WERI-Rb-1 (cell line): ENCODE measurements at regions not wholly inside any gene's neighbourhood (a gene's known extent, or its start where the extent isn't known, plus 50 kb on each side); places are given as distances from the start of the nearest gene placed in this dataset.
"Not testable (repeated sequence)": the region's sequence is repeated elsewhere in the genome, so short reads cannot be mapped to it uniquely, and the experiment has no call there.

ENCODE experiments used
- DNase-seq: peaks from one replicate; pipeline ENCODE4 v3.0.0-alpha.2; 2020
- H3K27ac ChIP-seq: fragments of 250-450 bp; sonication (Bioruptor Pico); 2 replicates; pipeline ENCODE4 v1.5.1; 2020; ENCODE audit warnings: mild to moderate bottlenecking, moderate library complexity
- H3K27me3 ChIP-seq: fragments of 250-450 bp; sonication (Bioruptor Pico); 2 replicates; pipeline ENCODE4 v1.5.1; 2021; ENCODE audit warnings: mild to moderate bottlenecking, low read depth, moderate library complexity; ENCODE audit not compliant: insufficient read depth, severe bottlenecking
- H3K36me3 ChIP-seq: fragments of 250-450 bp; sonication (Bioruptor Pico); 2 replicates; pipeline ENCODE4 v1.5.1; 2020; ENCODE audit warnings: mild to moderate bottlenecking, moderate library complexity
- H3K4me3 ChIP-seq: 2 replicates; pipeline ENCODE4 v1.5.1; 2011; ENCODE audit warnings: low read depth, mild to moderate bottlenecking, control low read depth, low read length
- H3K9me3 ChIP-seq: fragments of 250-450 bp; sonication (Bioruptor Pico); 2 replicates; pipeline ENCODE4 v1.5.1; 2021; ENCODE audit warnings: mild to moderate bottlenecking, moderate library complexity; ENCODE audit not compliant: severe bottlenecking
- TF ChIP-seq, protein P1 (sequence below): IDR thresholded peaks from 2 replicates; pipeline ENCODE4 v1.5.1; 2011; ENCODE audit warnings: low read depth, mild to moderate bottlenecking, control low read depth, inconsistent platforms, low read length

DNA sequence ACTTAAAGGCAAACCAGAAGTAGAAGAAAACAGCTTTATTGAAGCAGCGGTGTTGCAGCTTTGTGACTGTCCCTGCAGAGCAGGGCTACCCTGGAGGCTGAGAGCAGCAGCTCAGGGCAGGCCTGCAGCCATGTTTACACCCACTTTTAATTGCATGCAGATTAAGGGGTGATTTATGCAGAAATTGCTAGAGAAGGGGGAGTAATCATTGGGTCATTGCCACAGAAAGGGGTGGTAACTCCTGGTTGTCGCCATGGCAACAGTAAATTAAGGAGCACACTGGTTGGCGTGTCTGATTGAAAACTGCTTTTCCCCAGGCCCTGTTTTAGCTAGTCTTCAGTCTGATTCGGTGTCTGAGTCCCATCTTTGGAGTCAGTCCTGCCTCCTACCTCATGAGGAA lies 195.4 kb upstream of the HDAC4 start:
- H3K27me3 ChIP-seq, result peaks cover 83% of the 10 kb centered on the region
- no peak for DNase-seq
- H3K4me3 ChIP-seq, result no peak overlapping the region
- TF ChIP-seq, protein P1, sequence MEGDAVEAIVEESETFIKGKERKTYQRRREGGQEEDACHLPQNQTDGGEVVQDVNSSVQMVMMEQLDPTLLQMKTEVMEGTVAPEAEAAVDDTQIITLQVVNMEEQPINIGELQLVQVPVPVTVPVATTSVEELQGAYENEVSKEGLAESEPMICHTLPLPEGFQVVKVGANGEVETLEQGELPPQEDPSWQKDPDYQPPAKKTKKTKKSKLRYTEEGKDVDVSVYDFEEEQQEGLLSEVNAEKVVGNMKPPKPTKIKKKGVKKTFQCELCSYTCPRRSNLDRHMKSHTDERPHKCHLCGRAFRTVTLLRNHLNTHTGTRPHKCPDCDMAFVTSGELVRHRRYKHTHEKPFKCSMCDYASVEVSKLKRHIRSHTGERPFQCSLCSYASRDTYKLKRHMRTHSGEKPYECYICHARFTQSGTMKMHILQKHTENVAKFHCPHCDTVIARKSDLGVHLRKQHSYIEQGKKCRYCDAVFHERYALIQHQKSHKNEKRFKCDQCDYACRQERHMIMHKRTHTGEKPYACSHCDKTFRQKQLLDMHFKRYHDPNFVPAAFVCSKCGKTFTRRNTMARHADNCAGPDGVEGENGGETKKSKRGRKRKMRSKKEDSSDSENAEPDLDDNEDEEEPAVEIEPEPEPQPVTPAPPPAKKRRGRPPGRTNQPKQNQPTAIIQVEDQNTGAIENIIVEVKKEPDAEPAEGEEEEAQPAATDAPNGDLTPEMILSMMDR, result no peak
- H3K9me3 ChIP-seq, result no peaks in the 10 kb centered on the region
- H3K27ac ChIP-seq, result no peak overlapping the region
- no peaks in the 10 kb centered on the region for H3K36me3 ChIP-seq

GRCh38 chr2:239595726-239596125 lies 194.9 kb upstream of the HDAC4 start:
- Histone ChIP-seq H3K27ac (no peak overlapping the region), H3K4me3 (no peak overlapping the region), H3K27me3 (peaks cover 83% of the 10 kb centered on the region), H3K9me3 (no peaks in the 10 kb centered on the region), H3K36me3 (no peaks in the 10 kb centered on the region)
- TF ChIP-seq, protein P1, result no peak
- no peak for DNase-seq

DNA sequence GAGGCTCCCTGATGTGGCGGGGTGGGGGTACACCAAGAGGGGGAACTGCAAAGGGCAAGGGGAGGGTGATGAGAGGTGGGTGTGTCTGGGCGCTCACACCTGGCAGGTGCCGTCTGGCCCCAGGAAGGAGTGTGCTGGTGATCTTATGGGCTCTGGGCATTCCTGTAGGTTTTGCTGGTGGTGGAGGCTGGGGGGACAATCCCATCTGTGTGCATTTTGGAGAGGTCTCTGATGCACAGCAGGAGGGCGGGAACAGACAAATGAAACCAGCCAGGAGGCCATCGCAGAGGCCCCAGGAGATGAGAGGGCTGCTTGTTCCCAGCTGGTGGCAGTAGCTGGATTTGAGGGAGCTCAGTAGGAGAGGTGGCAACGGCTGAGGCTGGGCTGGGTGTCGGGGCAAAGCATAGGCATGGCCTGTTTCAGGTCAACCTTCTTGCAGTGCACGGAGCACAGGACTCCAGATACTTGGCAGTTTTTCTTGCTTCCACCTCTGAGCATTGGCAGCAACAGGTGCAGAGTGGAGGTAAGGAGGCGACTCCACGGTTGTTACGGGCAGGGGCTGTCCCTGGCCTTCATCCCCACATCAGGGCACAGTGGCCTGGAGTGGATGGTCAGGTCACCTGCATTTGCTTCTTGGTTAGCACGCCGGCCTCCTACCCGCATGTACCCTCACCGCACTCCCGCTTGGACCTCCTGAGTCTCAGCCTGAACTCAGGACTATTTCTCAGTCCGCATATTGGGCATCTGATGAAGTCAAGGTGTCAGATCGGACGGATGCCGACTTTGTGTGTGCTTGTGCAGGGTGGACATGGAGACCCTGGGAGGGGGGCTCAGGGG lies 194.2 kb upstream of the HDAC4 start:
- H3K36me3 ChIP-seq, result no peaks in the 10 kb centered on the region
- TF ChIP-seq, protein P1, result no peak
- no peaks in the 10 kb centered on the region for H3K9me3 ChIP-seq
- DNase-seq, result no peak
- no peak overlapping the region for H3K27ac ChIP-seq
- H3K27me3 ChIP-seq, result peaks cover 83% of the 10 kb centered on the region
- H3K4me3 ChIP-seq, result no peak overlapping the region

DNA sequence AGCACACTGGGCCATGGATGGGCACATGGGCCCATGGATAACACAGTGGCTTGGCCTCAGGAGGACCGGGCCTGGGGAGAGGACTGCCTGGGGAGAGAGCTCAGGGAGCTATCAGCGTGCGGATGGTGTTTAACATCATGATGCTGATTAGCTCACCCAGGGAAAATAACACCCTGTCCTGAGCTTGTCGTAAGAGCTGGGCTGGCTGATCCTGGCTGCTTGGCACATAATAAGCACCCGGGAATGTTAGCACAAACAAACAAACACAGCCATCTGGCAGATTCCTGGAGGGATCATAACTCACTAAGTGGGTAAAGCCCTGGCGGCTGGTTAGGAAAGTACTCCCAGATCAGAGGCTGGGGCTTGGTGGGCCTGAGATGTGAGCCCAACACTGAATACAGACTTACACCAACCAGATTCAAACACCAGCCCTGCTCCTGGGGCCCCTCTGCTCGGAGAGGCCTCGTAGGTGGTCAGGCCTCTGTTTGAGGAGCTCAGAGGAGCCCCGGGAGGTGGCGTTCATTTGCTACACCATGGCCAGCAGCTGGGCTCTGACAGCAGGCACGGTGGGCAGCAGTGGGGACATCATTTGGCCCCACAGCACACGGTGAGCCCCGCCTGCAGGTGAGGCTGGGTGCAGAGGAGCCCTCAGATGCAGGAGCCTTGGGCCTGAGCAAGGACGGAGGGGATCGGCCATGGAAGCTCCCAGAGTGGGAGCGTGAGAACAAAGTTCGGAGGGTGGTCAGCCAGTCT lies 193.4 kb upstream of the HDAC4 start:
- peaks cover 81% of the 10 kb centered on the region for H3K27me3 ChIP-seq
- no peak for DNase-seq
- no peak overlapping the region for H3K27ac ChIP-seq
- TF ChIP-seq, protein P1, result no peak
- H3K9me3 ChIP-seq, result no peaks in the 10 kb centered on the region
- no peaks in the 10 kb centered on the region for H3K36me3 ChIP-seq
- H3K4me3 ChIP-seq, result no peak overlapping the region

- Histone ChIP-seq H3K36me3 (no peaks in the 10 kb centered on the region), H3K9me3 (no peaks in the 10 kb centered on the region), H3K27ac (no peak overlapping the region), H3K27me3 (peaks cover 81% of the 10 kb centered on the region), H3K4me3 (no peak overlapping the region)
- TF ChIP-seq, protein P1, result no peak
- DNase-seq, result no peak
Observed at GRCh38 chr2:239593455-239593854, 192.6 kb upstream of the HDAC4 start.

DNA sequence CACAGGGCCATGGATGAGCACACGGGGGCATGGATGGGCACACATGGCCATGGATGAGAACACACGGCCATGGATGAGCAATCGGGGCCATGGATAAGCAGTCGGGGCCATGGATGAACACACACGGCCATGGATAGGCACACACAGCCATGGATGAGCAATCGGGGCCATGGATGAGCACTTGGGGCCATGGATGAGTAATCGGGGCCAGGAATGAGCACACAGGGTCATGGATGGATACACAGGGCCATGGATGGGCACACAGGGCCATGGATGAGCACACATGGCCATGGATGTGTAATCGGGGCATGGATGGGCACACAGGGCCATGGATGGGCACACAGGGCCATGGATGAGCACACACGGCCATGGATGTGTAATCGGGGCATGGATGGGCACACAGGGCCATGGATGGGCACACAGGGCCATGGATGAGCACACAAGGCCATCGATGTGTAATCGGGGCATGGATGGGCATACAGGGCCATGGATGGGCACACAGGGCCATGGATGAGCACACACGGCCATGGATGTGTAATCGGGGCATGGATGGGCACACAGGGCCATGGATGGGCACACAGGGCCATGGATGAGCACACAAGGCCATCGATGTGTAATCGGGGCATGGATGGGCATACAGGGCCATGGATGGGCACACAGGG lies 191.9 kb upstream of the HDAC4 start:
- H3K27ac ChIP-seq, DNase-seq, H3K4me3 ChIP-seq, H3K9me3 ChIP-seq, H3K36me3 ChIP-seq: not testable (repeated sequence)
- H3K27me3 ChIP-seq, result peaks cover 81% of the 10 kb centered on the region
